ENCODE measurements at regions not wholly inside any gene's neighbourhood (a gene's known extent, or its start where the extent isn't known, plus 50 kb on each side); places are given as distances from the start of the nearest gene placed in this dataset.

DNA sequence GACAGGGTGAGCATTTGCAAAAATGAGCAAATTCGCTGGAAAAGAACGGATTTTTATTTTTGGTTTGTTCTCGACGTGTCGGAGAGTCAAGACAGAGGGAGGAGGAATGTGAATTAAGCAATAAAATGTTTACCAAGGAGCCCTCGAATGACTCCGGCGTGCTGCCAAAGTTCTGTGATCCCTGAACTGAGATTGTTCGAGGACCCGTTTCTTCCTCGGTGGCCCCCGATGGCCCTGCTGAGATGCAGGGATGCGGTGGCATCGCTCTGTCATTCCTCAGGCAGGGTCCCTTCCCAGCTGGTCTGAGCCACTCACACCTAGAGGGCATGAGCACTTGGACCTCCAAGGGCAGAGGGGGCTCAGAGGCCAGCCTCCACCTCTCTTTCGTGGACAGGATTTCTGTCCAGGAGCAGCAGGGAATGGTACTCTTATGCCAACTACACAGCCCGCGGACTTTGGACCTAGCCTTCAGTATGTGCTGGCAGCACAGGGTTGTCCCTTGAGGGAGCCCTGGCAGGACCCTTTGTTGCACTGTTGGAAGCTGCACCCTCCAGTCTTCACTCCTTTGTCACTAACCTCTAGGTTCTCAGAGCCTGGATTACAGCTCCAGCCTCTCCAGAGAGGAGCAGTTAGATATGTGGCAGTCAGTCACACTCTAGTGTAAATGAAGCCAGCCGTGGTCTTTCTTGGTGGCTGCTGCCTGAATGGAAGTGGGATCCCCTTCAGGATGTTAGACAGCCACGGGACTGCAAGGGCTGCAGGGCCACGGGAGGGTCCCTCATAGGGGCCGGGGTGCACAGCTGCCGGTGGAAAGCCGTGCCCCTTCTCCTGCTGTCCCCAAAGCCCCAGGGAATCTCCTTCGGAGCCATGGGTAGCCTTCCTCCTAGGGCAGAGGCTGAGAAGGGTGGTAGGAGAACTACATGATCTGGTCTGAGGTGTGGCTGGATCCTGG, 109.4 kb upstream of the ANO1 start:
- Histone ChIP-seq H3K4me1 (ENCODE audit: control insufficient read depth, insufficient read depth, low read length) (peaks cover 42% of the 10 kb centered on the region), H3K9ac (ENCODE audit: low read length) (no peak overlapping the region), H3K27me3 (ENCODE audit: control insufficient read depth, insufficient read depth, low read length) (peaks cover 5% of the 10 kb centered on the region)

DNA sequence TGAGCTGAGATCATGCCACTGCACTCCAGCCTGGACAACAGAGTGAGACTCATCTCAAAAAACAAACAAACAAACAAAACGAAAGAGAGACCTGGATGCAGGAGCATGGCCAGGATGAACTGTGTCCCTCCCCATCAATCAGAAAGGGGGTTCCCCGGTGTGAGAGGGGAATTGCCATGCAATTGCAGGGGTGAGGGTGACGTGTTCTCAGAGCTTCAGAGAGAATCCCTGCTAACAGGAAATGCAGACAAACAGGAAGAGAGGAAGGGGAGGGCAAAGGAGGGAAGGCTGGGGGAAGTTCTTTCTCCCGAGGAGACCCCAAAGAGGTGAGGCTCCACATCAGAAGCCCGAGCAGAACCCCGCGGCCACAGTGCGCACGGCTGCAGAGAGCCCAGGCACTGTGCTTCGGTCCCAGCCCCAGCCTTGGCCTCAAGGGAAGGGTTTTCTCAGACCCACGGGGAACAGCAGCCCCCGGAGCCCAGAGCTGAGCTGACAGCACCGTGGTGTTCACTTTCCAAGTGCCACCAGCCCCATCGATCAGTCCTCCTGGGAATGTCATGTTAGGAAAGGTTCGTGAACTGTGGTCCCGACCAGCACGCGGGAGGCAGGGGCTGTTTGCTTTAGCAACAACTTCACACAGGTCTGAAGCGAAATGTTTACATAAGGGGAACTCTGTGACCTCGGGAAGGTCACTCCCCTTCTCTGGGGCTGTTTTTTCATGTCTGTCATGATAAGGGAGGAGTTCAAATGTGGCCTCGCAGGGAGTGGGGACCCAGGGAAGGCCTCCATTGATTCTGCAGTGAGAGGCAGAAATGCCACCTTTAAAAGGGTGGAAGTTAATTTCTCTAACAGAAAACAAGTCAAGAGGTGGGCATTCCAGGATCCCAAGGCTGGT, 108.0 kb upstream of the ANO1 start:
- H3K9ac ChIP-seq (ENCODE audit: low read length) = no peak overlapping the region
- H3K4me3 ChIP-seq (ENCODE audit: low read length) = no peak overlapping the region
- peaks cover 5% of the 10 kb centered on the region for H3K27me3 ChIP-seq (ENCODE audit: control insufficient read depth, insufficient read depth, low read length)
- no peaks in the 10 kb centered on the region for H3K36me3 ChIP-seq (ENCODE audit: control insufficient read depth, insufficient read depth, low read length)
- H3K9me3 ChIP-seq (ENCODE audit: control insufficient read depth, low read length) = no peaks in the 10 kb centered on the region
- H3K4me1 ChIP-seq (ENCODE audit: control insufficient read depth, insufficient read depth, low read length) = peaks cover 45% of the 10 kb centered on the region

More for the DNA sequence above, 109.4 kb upstream of the ANO1 start:
- H3K36me3 ChIP-seq (ENCODE audit: control insufficient read depth, insufficient read depth, low read length) = no peaks in the 10 kb centered on the region
- H3K4me3 ChIP-seq (ENCODE audit: low read length) = no peak overlapping the region
- H3K9me3 ChIP-seq (ENCODE audit: control insufficient read depth, low read length) = no peaks in the 10 kb centered on the region

DNA sequence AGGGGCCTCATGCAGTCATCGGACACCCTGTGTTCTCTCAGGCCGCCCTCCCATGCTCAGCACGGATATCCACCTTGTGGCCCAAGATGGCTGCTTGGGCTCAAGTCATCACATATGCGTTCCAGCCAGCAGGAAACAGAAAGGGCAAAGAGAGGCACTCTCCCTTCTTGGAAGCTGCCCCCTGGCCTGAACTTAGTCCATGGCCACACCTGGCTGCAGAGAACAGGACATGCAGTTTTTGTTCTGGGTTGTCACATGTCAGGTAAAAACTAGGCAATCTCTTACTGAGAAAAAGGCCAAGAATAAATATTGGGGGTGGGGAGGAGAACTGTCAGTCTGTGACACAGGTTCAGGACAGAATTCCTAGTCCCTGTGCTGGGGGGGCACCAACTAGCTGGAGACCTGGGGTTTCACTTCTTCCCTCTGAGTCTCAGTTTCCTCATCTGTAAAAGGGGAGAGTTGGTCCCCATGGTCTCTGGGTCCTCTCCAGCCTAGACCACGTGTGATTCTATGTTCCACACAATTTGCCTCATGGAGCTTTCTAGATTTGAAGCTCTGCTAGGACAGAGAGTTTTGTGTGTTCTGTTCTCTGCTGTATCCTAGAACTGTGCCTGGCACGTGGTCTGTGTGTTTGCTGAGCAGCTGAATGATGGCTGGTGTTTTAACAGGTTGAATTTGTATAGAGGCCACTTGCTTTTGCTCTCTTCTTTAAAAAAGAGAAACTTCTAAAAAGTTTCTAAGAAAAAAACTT, 107.2 kb upstream of the ANO1 start:
- no peaks in the 10 kb centered on the region for H3K9me3 ChIP-seq (ENCODE audit: control insufficient read depth, low read length)
- no peak overlapping the region for H3K9ac ChIP-seq (ENCODE audit: low read length)
- peaks cover 5% of the 10 kb centered on the region for H3K27me3 ChIP-seq (ENCODE audit: control insufficient read depth, insufficient read depth, low read length)
- H3K36me3 ChIP-seq (ENCODE audit: control insufficient read depth, insufficient read depth, low read length) = no peaks in the 10 kb centered on the region
- peaks cover 40% of the 10 kb centered on the region for H3K4me1 ChIP-seq (ENCODE audit: control insufficient read depth, insufficient read depth, low read length)
- H3K4me3 ChIP-seq (ENCODE audit: low read length) = no peak overlapping the region

DNA sequence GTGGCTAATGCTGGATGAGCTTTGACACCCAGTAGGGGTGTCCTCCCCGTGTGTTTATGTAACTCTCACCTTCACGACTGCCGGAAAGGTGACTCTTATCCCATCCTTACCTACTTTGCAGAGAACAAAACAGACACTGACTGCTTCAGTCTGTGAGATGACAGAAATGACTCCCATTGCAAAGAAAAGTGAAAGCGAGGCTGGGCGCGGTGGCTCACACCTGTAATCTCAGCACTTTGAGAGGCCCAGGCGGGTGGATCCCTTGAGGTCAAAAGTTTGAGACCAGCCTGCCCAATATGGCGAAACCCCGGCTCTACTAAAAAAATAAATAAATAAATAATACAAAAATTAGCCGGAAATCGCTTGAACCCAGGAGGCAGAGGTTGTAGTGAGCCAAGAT, 106.4 kb upstream of the ANO1 start:
- Histone ChIP-seq H3K4me3 (ENCODE audit: low read length) (no peak overlapping the region), H3K27me3 (ENCODE audit: control insufficient read depth, insufficient read depth, low read length) (peaks cover 5% of the 10 kb centered on the region), H3K9me3 (ENCODE audit: control insufficient read depth, low read length) (no peaks in the 10 kb centered on the region), H3K36me3 (ENCODE audit: control insufficient read depth, insufficient read depth, low read length) (no peaks in the 10 kb centered on the region), H3K4me1 (ENCODE audit: control insufficient read depth, insufficient read depth, low read length) (peaks cover 32% of the 10 kb centered on the region), H3K9ac (ENCODE audit: low read length) (no peak overlapping the region)

DNA sequence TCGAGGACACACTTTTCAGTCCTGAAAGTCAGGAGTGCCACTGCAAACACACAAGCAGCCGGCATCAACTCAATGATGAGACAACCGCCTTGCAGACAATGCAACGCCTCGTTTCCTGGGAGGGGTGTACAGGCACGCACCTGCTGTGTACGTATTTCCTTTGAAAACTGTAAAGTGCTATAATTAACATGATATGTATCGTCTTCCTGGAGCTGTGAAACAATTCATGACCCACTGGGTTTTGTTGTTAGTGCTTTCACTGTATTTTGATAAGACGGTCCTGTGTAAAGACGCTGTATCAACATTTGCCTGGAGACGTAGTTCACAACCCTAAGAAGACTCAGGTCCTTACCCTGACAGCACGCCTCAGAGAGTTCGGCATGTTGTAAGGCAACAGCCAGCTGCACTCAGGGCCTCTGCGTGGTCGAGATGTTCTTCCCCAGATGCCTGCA, 105.7 kb upstream of the ANO1 start:
- H3K4me1 ChIP-seq (ENCODE audit: control insufficient read depth, insufficient read depth, low read length) = peaks cover 31% of the 10 kb centered on the region
- peaks cover 5% of the 10 kb centered on the region for H3K27me3 ChIP-seq (ENCODE audit: control insufficient read depth, insufficient read depth, low read length)
- H3K9ac ChIP-seq (ENCODE audit: low read length) = no peak overlapping the region
- H3K4me3 ChIP-seq (ENCODE audit: low read length) = no peak overlapping the region
- H3K36me3 ChIP-seq (ENCODE audit: control insufficient read depth, insufficient read depth, low read length) = no peaks in the 10 kb centered on the region
- no peaks in the 10 kb centered on the region for H3K9me3 ChIP-seq (ENCODE audit: control insufficient read depth, low read length)

DNA sequence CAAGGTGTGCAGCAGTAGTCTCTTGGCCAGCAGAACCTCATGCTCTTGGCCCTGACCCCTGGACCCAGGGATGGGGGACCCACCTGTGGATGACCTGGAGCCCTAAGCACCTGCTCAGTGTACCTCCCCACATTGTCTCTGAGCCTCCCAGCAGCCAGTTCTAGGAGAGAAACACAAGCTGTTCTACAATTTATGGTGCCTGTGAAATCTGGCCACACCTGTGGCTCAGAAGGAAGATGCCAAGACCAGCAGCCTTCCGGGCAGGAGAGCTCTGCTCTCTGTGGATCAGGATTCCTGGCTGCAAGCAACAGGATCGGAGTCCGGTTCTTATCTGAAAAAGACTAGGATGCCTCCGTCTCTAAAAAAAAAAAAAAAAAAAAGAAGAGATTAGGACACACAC, 103.6 kb upstream of the ANO1 start:
- Histone ChIP-seq H3K9me3 (ENCODE audit: control insufficient read depth, low read length) (no peaks in the 10 kb centered on the region), H3K9ac (ENCODE audit: low read length) (no peak overlapping the region), H3K27me3 (ENCODE audit: control insufficient read depth, insufficient read depth, low read length) (peaks cover 8% of the 10 kb centered on the region), H3K4me3 (ENCODE audit: low read length) (no peak overlapping the region), H3K4me1 (ENCODE audit: control insufficient read depth, insufficient read depth, low read length) (peaks cover 41% of the 10 kb centered on the region), H3K36me3 (ENCODE audit: control insufficient read depth, insufficient read depth, low read length) (no peaks in the 10 kb centered on the region)

DNA sequence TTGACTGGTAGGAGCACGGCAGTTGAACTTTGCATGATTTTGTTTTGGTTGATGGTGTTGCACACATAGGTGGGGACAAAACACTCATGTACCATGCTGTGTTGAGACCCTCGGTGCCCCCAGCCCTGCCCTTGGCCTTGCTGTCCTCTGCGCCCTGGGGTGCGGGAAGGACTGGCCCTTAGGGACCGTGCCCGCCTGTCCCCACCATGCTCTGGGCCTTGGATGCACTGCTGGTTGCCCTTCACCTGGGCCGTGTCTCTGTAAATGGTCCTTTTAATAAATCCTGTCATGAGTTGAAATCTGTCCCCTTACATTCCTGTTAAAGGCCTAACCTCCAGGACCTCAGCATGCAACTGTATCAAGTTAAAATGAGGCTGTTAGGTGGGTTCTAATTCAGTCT, 102.3 kb upstream of the ANO1 start:
- Histone ChIP-seq H3K9me3 (ENCODE audit: control insufficient read depth, low read length) (no peaks in the 10 kb centered on the region), H3K36me3 (ENCODE audit: control insufficient read depth, insufficient read depth, low read length) (no peaks in the 10 kb centered on the region), H3K4me1 (ENCODE audit: control insufficient read depth, insufficient read depth, low read length) (peaks cover 36% of the 10 kb centered on the region), H3K27me3 (ENCODE audit: control insufficient read depth, insufficient read depth, low read length) (peaks cover 4% of the 10 kb centered on the region), H3K4me3 (ENCODE audit: low read length) (no peak overlapping the region), H3K9ac (ENCODE audit: low read length) (no peak overlapping the region)

DNA sequence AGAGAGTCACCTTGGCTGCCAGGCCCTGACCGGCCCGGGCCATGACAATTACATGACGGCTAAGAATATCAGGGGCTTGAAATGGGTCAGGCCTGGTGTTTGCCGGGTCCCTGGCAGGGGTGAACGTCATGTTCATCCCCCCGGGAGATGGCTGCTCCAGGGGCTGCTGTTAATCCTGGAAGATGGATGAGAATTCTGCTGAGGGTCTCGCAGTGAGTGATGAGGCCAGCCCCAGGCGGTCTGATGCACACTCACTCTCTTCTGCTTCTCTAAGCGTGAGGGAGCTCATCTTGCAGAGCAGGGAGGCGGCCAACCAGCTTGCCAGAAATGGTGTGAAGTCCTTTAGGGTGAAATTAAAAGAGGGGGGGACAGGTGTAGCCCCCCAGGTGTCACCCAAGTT, 101.3 kb upstream of the ANO1 start:
- H3K27me3 ChIP-seq (ENCODE audit: control insufficient read depth, insufficient read depth, low read length) = peaks cover 3% of the 10 kb centered on the region
- no peaks in the 10 kb centered on the region for H3K9me3 ChIP-seq (ENCODE audit: control insufficient read depth, low read length)
- no peak overlapping the region for H3K4me3 ChIP-seq (ENCODE audit: low read length)
- no peak overlapping the region for H3K9ac ChIP-seq (ENCODE audit: low read length)
- no peaks in the 10 kb centered on the region for H3K36me3 ChIP-seq (ENCODE audit: control insufficient read depth, insufficient read depth, low read length)
- peaks cover 33% of the 10 kb centered on the region for H3K4me1 ChIP-seq (ENCODE audit: control insufficient read depth, insufficient read depth, low read length)

DNA sequence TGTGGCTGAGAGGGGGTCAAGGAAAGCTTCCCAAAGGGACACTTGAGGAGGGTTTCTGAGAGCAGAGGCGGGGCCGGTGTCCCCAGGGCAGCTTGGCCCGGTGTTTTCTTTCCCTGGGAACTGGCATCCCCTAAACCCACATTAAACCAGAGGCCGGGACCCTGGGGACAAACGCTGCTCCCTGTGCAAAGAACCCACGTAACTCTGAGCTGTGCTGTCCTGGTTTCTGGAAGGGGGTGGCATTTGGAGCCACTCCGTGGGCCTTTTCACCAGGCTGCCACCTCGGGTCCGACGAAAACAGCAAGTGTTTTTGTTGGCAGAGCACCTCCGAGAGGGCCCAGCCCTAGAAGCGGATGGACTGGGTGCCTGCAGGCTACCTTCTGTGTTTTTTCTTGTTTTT, 100.2 kb upstream of the ANO1 start:
- H3K9ac ChIP-seq (ENCODE audit: low read length) = no peak overlapping the region
- H3K36me3 ChIP-seq (ENCODE audit: control insufficient read depth, insufficient read depth, low read length) = no peaks in the 10 kb centered on the region
- H3K9me3 ChIP-seq (ENCODE audit: control insufficient read depth, low read length) = no peaks in the 10 kb centered on the region
- H3K4me3 ChIP-seq (ENCODE audit: low read length) = no peak overlapping the region
- peaks cover 24% of the 10 kb centered on the region for H3K4me1 ChIP-seq (ENCODE audit: control insufficient read depth, insufficient read depth, low read length)
- peaks cover 3% of the 10 kb centered on the region for H3K27me3 ChIP-seq (ENCODE audit: control insufficient read depth, insufficient read depth, low read length)

DNA sequence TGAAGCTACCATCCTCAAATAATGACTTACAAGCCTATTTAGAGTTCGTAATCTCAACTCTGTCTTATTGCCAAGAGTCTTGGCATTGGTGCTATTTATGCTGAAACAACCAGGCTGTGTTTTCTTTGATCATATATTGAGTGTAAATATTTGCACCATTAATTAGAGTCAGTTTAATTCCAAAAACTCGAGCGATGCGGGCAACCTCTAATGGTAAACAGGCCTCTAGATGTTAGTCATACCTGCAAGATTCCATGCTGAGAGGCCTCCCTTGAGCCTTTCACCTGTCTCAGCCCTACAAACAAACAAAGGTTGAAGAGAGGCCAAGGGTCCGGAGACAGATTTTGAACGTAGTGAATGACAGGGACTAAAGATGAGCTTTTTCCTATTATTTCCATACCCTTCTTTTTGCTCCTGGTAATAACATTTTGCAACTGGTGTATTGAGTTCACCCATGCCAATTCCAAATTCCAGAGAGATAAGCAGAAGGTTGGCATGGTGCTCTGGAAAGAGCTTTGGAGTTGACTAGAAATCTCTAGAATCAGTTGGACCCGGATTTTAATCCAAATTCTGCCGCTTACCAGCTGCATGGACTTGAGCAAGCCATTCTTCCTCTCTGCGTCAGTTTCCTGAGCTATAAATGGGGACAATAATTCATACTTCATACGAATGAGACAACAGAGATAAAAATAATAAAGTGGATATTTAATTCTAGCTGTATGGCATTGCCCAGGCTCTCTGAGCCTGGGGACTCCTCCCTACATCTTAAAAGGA, 99.1 kb upstream of the ANO1 start:
- Histone ChIP-seq H3K27me3 (ENCODE audit: control insufficient read depth, insufficient read depth, low read length) (peaks cover 5% of the 10 kb centered on the region), H3K4me1 (ENCODE audit: control insufficient read depth, insufficient read depth, low read length) (peaks cover 21% of the 10 kb centered on the region), H3K9me3 (ENCODE audit: control insufficient read depth, low read length) (no peaks in the 10 kb centered on the region), H3K36me3 (ENCODE audit: control insufficient read depth, insufficient read depth, low read length) (no peaks in the 10 kb centered on the region), H3K4me3 (ENCODE audit: low read length) (no peak overlapping the region), H3K9ac (ENCODE audit: low read length) (no peak overlapping the region)

DNA sequence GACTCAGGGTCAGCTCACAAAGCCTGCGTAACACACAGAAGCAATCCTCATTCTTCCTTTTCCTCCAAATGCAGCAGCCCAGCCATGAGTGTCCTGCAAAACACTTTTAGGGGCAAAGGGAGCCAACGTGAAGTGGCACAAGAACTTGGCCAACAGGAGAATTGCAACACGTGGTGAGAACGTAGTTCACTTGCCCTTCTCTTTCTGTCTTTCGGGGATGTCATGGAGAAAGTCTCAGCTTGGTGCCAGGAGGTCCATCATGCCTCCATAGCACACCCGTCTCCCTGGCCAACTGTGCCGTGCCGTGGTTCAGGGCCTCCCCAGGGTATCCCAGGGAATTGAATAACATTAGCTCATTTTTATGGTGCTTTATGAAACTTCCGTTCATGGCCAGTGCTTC, 98.5 kb upstream of the ANO1 start:
- Histone ChIP-seq H3K4me1 (ENCODE audit: control insufficient read depth, insufficient read depth, low read length) (peaks cover 20% of the 10 kb centered on the region), H3K36me3 (ENCODE audit: control insufficient read depth, insufficient read depth, low read length) (no peaks in the 10 kb centered on the region), H3K27me3 (ENCODE audit: control insufficient read depth, insufficient read depth, low read length) (peaks cover 11% of the 10 kb centered on the region), H3K9ac (ENCODE audit: low read length) (no peak overlapping the region), H3K9me3 (ENCODE audit: control insufficient read depth, low read length) (no peaks in the 10 kb centered on the region), H3K4me3 (ENCODE audit: low read length) (no peak overlapping the region)
